Liver (tissue), 8 donors: ENCODE measurements at regions not wholly inside any gene's neighbourhood (a gene's known extent, or its start where the extent isn't known, plus 50 kb on each side); places are given as distances from the start of the nearest gene placed in this dataset.

Source experiments
- DNase-seq: peaks from one replicate; pipeline ENCODE4 v3.0.0-alpha.2; 2017; ENCODE audit warnings: low spot score
- H3K27ac ChIP-seq, 2 donors: one replicate each; pipeline ENCODE4 v1.7.0; 2013; ENCODE audit warnings: inconsistent platforms in 2 of 2, low read length in 2 of 2, control low read depth in 1 of 2, low read depth in 1 of 2, mild to moderate bottlenecking in 1 of 2
- H3K27me3 ChIP-seq, 4 donors: one replicate each; pipeline versions ENCODE4 v1.6.1 to v1.7.0; 2013; ENCODE audit warnings: low read length in 3 of 4, inconsistent platforms in 1 of 4, mild to moderate bottlenecking in 1 of 4, moderate library complexity in 1 of 4; ENCODE audit not compliant: control insufficient read depth in 4 of 4, insufficient read depth in 4 of 4
- H3K36me3 ChIP-seq, 4 donors: one replicate each; pipeline versions ENCODE4 v1.6.1 to v1.7.0; 2013; ENCODE audit warnings: low read length in 3 of 4, mild to moderate bottlenecking in 3 of 4, low read depth in 1 of 4, moderate library complexity in 1 of 4; ENCODE audit not compliant: control insufficient read depth in 4 of 4, insufficient read depth in 3 of 4
- H3K4me1 ChIP-seq, 4 donors: one replicate each; pipeline versions ENCODE4 v1.6.1 to v1.7.0; 2013; ENCODE audit warnings: low read length in 3 of 4, mild to moderate bottlenecking in 3 of 4, moderate library complexity in 1 of 4; ENCODE audit not compliant: control insufficient read depth in 4 of 4, insufficient read depth in 4 of 4
- H3K4me3 ChIP-seq, 3 donors: one replicate each; pipeline versions ENCODE4 v1.6.1 to v1.7.0; 2013; ENCODE audit warnings: low read length in 3 of 3, control low read depth in 1 of 3, low read depth in 1 of 3, mild to moderate bottlenecking in 1 of 3
- H3K9ac ChIP-seq, 2 donors: one replicate each; pipeline ENCODE4 v1.7.0; 2013; ENCODE audit warnings: low read length in 2 of 2, mild to moderate bottlenecking in 2 of 2, moderate library complexity in 2 of 2, control low read depth in 1 of 2, low read depth in 1 of 2
- H3K9me3 ChIP-seq, 4 donors: one replicate each; pipeline versions ENCODE4 v1.6.1 to v1.7.0; 2013; ENCODE audit warnings: low read length in 3 of 4; ENCODE audit not compliant: control insufficient read depth in 4 of 4
- ATF3 ChIP-seq: IDR thresholded peaks from 2 replicates; pipeline ENCODE4 v1.6.1; 2016; ENCODE audit warnings: antibody characterized with exemption
- CTCF ChIP-seq: fragments of 150-350 bp; IDR thresholded peaks from 2 replicates; pipeline ENCODE4 v1.5.1; 2017; ENCODE audit warnings: improper control_type of control experiment, low read depth, low read length; ENCODE audit not compliant: missing input control
- EGR1 ChIP-seq, 2 donors: IDR thresholded peaks; 2 replicates each; pipeline ENCODE4 v1.6.1; 2016 to 2018; ENCODE audit warnings: antibody characterized with exemption in 2 of 2, low read depth in 2 of 2
- FOXA1 ChIP-seq: IDR thresholded peaks from 2 replicates; pipeline ENCODE4 v1.6.1; 2016; ENCODE audit warnings: antibody characterized with exemption
- FOXA2 ChIP-seq: IDR thresholded peaks from 2 replicates; pipeline ENCODE4 v1.6.1; 2016; ENCODE audit warnings: antibody characterized with exemption
- GABPA ChIP-seq, 2 donors: IDR thresholded peaks in 1 of 2; conservative IDR thresholded peaks in 1 of 2; 2 replicates each; pipeline ENCODE4 v1.6.1; 2016; ENCODE audit warnings: antibody characterized with exemption in 2 of 2, mild to moderate bottlenecking in 1 of 2, moderate library complexity in 1 of 2
- HNF4A ChIP-seq, 2 donors: conservative IDR thresholded peaks; 2 replicates each; pipeline ENCODE4 v1.6.1; 2016; ENCODE audit warnings: antibody characterized with exemption in 2 of 2, mild to moderate bottlenecking in 2 of 2
- HNF4G ChIP-seq: IDR thresholded peaks from 2 replicates; pipeline ENCODE4 v1.6.1; 2016; ENCODE audit warnings: antibody characterized with exemption
- JUND ChIP-seq, 2 donors: IDR thresholded peaks; 2 replicates each; pipeline ENCODE4 v1.6.1; 2016; ENCODE audit warnings: antibody characterized with exemption in 2 of 2
- NR2F2 ChIP-seq: IDR thresholded peaks from 2 replicates; pipeline ENCODE4 v1.6.1; 2016; ENCODE audit warnings: antibody characterized with exemption
- RAD21 ChIP-seq, 2 donors: IDR thresholded peaks; 2 replicates each; pipeline ENCODE4 v1.6.1; 2016; ENCODE audit warnings: antibody characterized with exemption in 2 of 2, mild to moderate bottlenecking in 2 of 2
- REST ChIP-seq: IDR thresholded peaks from 2 replicates; pipeline ENCODE4 v1.6.1; 2016; ENCODE audit warnings: antibody characterized with exemption, mild to moderate bottlenecking
- RXRA ChIP-seq, 2 donors: IDR thresholded peaks; 2 replicates each; pipeline ENCODE4 v1.6.1; 2017 to 2018; ENCODE audit warnings: antibody characterized with exemption in 2 of 2, mild to moderate bottlenecking in 1 of 2
- SP1 ChIP-seq: IDR thresholded peaks from 2 replicates; pipeline ENCODE4 v1.6.1; 2018; ENCODE audit warnings: antibody characterized with exemption, mild to moderate bottlenecking
- TAF1 ChIP-seq: conservative IDR thresholded peaks from 2 replicates; pipeline ENCODE4 v1.6.1; 2016; ENCODE audit warnings: antibody characterized with exemption, mild to moderate bottlenecking
- YY1 ChIP-seq: IDR thresholded peaks from 2 replicates; pipeline ENCODE4 v1.6.1; 2016; ENCODE audit warnings: antibody characterized with exemption, mild to moderate bottlenecking
- WGBS: extraction: QIAGEN DNeasy Blood & Tissue Kit; methylation state at CpG from one replicate; pipeline ENCODE4 v1.1.7; 2013; 5-methylcytosine and 5-hydroxymethylcytosine counted together
- TF ChIP-seq, protein P1 (sequence below): IDR thresholded peaks from 2 replicates; pipeline ENCODE4 v1.6.1; 2016; ENCODE audit warnings: antibody characterized with exemption
- TF ChIP-seq, protein P2 (sequence below): IDR thresholded peaks from 2 replicates; pipeline ENCODE4 v1.6.1; 2016; ENCODE audit warnings: antibody characterized with exemption
- donor health status: healthy.
- donor health status: healthy.
- donor health status: healthy.
- donor health status: healthy.
- donor health status: healthy.

GRCh38 chr2:149884871-149885270 lies 297.3 kb upstream of the MMADHC start:
- no peaks in the 10 kb centered on the region for H3K27me3 ChIP-seq
- H3K9ac ChIP-seq: no peak overlapping the region
- TF ChIP-seq TAF1 (no peak), FOXA2 (no peak), JUND (IDR thresholded peaks at IDR 0.05) (no peak), RXRA (IDR thresholded peaks at IDR 0.05) (no peak), YY1 (no peak), GABPA (IDR thresholded peaks at IDR 0.05 in 1 of 2, conservative IDR thresholded peaks at IDR 0.05 in 1 of 2) (no peak), FOXA1 (no peak), CTCF (no peak), ATF3 (no peak), HNF4G (no peak), SP1 (no peak), HNF4A (conservative IDR thresholded peaks at IDR 0.05) (no peak), EGR1 (IDR thresholded peaks at IDR 0.05; ENCODE audit: low read depth in 2 of 2) (no peak), NR2F2 (no peak), REST (no peak), RAD21 (IDR thresholded peaks at IDR 0.05) (no peak)
- TF ChIP-seq, protein P1, sequence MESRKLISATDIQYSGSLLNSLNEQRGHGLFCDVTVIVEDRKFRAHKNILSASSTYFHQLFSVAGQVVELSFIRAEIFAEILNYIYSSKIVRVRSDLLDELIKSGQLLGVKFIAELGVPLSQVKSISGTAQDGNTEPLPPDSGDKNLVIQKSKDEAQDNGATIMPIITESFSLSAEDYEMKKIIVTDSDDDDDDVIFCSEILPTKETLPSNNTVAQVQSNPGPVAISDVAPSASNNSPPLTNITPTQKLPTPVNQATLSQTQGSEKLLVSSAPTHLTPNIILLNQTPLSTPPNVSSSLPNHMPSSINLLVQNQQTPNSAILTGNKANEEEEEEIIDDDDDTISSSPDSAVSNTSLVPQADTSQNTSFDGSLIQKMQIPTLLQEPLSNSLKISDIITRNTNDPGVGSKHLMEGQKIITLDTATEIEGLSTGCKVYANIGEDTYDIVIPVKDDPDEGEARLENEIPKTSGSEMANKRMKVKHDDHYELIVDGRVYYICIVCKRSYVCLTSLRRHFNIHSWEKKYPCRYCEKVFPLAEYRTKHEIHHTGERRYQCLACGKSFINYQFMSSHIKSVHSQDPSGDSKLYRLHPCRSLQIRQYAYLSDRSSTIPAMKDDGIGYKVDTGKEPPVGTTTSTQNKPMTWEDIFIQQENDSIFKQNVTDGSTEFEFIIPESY: no peak
- TF ChIP-seq, protein P2, sequence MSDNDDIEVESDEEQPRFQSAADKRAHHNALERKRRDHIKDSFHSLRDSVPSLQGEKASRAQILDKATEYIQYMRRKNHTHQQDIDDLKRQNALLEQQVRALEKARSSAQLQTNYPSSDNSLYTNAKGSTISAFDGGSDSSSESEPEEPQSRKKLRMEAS: no peak
- DNase-seq: no peak
- no peaks in the 10 kb centered on the region for H3K36me3 ChIP-seq
- H3K9me3 ChIP-seq: no peaks in the 10 kb centered on the region
- H3K27ac ChIP-seq: peak overlapping the region; percentile 40 to 78
- peaks cover 3 to 16% (median 9%) of the 10 kb centered on the region in 4 donors for H3K4me1 ChIP-seq
- no peak overlapping the region for H3K4me3 ChIP-seq

DNA sequence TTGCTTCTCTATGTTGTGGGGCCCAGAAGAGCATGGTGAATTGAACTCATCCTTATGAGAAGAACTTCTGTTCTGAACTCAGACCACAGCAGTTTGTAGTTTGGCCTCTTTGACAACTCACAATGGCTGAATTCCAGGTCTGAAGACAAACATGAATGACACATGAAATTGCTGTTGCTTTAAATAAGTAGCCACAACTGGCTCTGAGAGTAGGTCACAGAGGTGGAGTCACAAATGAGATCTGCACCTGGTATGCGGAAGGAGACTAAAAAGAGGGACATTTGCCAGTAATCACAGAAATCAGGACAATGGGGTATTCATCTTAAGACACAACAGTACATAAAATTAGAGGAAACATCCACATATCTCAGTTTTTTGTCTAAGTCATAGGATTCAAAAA lies 290.3 kb upstream of the MMADHC start:
- 43% methylated on average over 1 of the region's 1 CpG for WGBS
- no peak for TF ChIP-seq ATF3
- peak; percentile 13 to 35 for TF ChIP-seq RXRA (IDR thresholded peaks at IDR 0.05)
- TF ChIP-seq, protein P1: no peak
- TF ChIP-seq NR2F2: peak; percentile 40
- TF ChIP-seq RAD21 (IDR thresholded peaks at IDR 0.05): peak; percentile 10 to 29
- no peak for TF ChIP-seq HNF4G
- TF ChIP-seq HNF4A (conservative IDR thresholded peaks at IDR 0.05): peak; percentile 24 to 28
- TF ChIP-seq JUND (IDR thresholded peaks at IDR 0.05): no peak

More for the DNA sequence above, 290.3 kb upstream of the MMADHC start:
- Histone ChIP-seq H3K4me3 (no peak overlapping the region), H3K36me3 (no peaks in the 10 kb centered on the region), H3K27me3 (no peaks in the 10 kb centered on the region), H3K9me3 (no peaks in the 10 kb centered on the region), H3K27ac (no peak overlapping the region), H3K9ac (no peak overlapping the region), H3K4me1 (no peaks in the 10 kb centered on the region)
- no peak for DNase-seq
